HT1080 (cell line): ENCODE measurements at regions not wholly inside any gene's neighbourhood (a gene's known extent, or its start where the extent isn't known, plus 50 kb on each side); places are given as distances from the start of the nearest gene placed in this dataset.

Experiments used
- DNase-seq: peaks from one replicate; pipeline ENCODE4 v3.0.0-alpha.2; 2015; ENCODE audit warnings: low read depth

- DNase-seq = peak; percentile 23
Measured at GRCh38 chr20:16123623-16124022, 449.6 kb downstream of the KIF16B start.

- no peak for DNase-seq
Measured at GRCh38 chr20:16119909-16120308, 453.3 kb downstream of the KIF16B start.

- DNase-seq = no peak
Measured at GRCh38 chr20:16115911-16116552, 457.2 kb downstream of the KIF16B start.

GRCh38 chr20:16113736-16114135, 459.5 kb downstream of the KIF16B start:
- DNase-seq = no peak

- no peak for DNase-seq
Measured at GRCh38 chr20:16111852-16112412, 461.3 kb downstream of the KIF16B start.

GRCh38 chr20:16111172-16111832, 461.9 kb downstream of the KIF16B start:
- no peak for DNase-seq

- DNase-seq = no peak
Measured at GRCh38 chr20:16107172-16107870, 465.9 kb downstream of the KIF16B start.

GRCh38 chr20:16106191-16106849, 466.9 kb downstream of the KIF16B start:
- peak; percentile 17 for DNase-seq

GRCh38 chr20:16104783-16105182, 468.5 kb downstream of the KIF16B start:
- DNase-seq = no peak
